Vagina (tissue), 2 donors: ENCODE measurements at regions not wholly inside any gene's neighbourhood (a gene's known extent, or its start where the extent isn't known, plus 50 kb on each side); places are given as distances from the start of the nearest gene placed in this dataset.
"Not testable (repeated sequence)": the region's sequence is repeated elsewhere in the genome, so short reads cannot be mapped to it uniquely, and the experiment has no call there.

Experiments used
- DNase-seq, 2 donors: peaks; one replicate each; pipeline ENCODE4 v3.0.0-alpha.2; 2017; ENCODE audit errors: extremely low spot score in 2 of 2
- H3K27ac ChIP-seq: fragments of 200-600 bp; sonication (generic); one replicate; pipeline ENCODE4 v1.5.1; 2019
- H3K27me3 ChIP-seq: fragments of 200-600 bp; sonication (generic); one replicate; pipeline ENCODE4 v1.5.1; 2019
- H3K36me3 ChIP-seq, 2 donors: fragments of 200-600 bp; sonication (generic); one replicate each; pipeline ENCODE4 v1.5.1; 2017 to 2019
- H3K4me1 ChIP-seq: fragments of 200-600 bp; sonication (generic); one replicate; pipeline ENCODE4 v1.5.1; 2019
- H3K4me3 ChIP-seq, 2 donors: fragments of 200-600 bp; sonication (generic); 1 replicate in 1 of 2; 2 replicates in 1 of 2; pipeline ENCODE4 v1.5.1; 2016 to 2019
- H3K9me3 ChIP-seq: fragments of 200-600 bp; sonication (generic); one replicate; pipeline ENCODE4 v1.5.1; 2019
- CTCF ChIP-seq, 3 experiments: fragments of 450-650 bp in 2 of 3; fragments of 200-600 bp in 1 of 3; sonication (generic) in 1 of 3; IDR thresholded peaks; one replicate each; pipeline ENCODE4 v1.5.1; 2017 to 2019; ENCODE audit warnings: antibody characterized with exemption in 3 of 3, mild to moderate bottlenecking in 2 of 3, moderate library complexity in 2 of 3
- POLR2A ChIP-seq, 2 donors: fragments of 450-650 bp; IDR thresholded peaks; one replicate each; pipeline ENCODE4 v1.6.1; 2017; ENCODE audit warnings: antibody characterized with exemption in 2 of 2, mild to moderate bottlenecking in 2 of 2, moderate library complexity in 2 of 2
- POLR2AphosphoS5 ChIP-seq, 2 donors: sonication (generic); formaldehyde crosslinking; IDR thresholded peaks; one replicate each; pipeline ENCODE4 v1.9.0; 2017; ENCODE audit warnings: antibody characterized with exemption in 2 of 2, mild to moderate bottlenecking in 2 of 2, low read depth in 1 of 2; ENCODE audit not compliant: insufficient read depth in 1 of 2
- intact Hi-C: fragments of 100-400 bp; cut with DNase I; formaldehyde crosslinking; loops from one replicate; pipeline ENCODE4 v1.15.1; 2023

DNA sequence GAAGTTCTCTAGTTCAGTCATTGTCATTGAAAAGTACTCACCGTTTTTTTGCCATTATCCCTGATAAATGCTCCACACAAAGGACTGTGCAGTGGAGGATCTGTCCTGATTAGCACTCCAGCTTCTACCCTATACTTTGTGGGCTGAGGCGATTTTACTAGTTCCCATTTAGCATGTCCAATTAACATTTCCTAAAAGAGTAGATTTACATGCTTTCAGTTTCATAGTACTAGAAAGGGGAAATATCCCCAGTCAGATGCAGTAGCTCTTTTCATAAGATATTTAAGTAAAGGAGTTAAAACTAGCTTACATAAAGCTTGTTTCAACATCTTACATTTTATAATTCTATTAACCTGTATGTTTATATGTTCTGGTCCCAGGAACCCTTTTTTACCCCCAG, 144.9 kb upstream of the APOOL start:
- H3K36me3 ChIP-seq, DNase-seq, H3K27ac ChIP-seq, H3K4me1 ChIP-seq, H3K9me3 ChIP-seq, H3K27me3 ChIP-seq, intact Hi-C loops, H3K4me3 ChIP-seq: not testable (repeated sequence)

- no peak overlapping the region for H3K4me3 ChIP-seq
- no peak for DNase-seq
- no peaks in the 10 kb centered on the region for H3K27me3 ChIP-seq
- TF ChIP-seq POLR2A (IDR thresholded peaks at IDR 0.05), result no peak
- no peak for TF ChIP-seq CTCF (IDR thresholded peaks at IDR 0.05)
- TF ChIP-seq POLR2AphosphoS5 (IDR thresholded peaks at IDR 0.05; ENCODE audit: insufficient read depth in 1 of 2, low read depth in 1 of 2), result no peak
- no peaks in the 10 kb centered on the region for H3K36me3 ChIP-seq
- H3K9me3 ChIP-seq, result no peaks in the 10 kb centered on the region
- H3K27ac ChIP-seq, result no peak overlapping the region
- no peaks in the 10 kb centered on the region for H3K4me1 ChIP-seq
- intact Hi-C loops, result no loop called here
Measured at GRCh38 chrX:84865113-84865512, 138.6 kb upstream of the APOOL start.

GRCh38 chrX:84870281-84870680, 133.4 kb upstream of the APOOL start:
- H3K4me1 ChIP-seq, H3K36me3 ChIP-seq, intact Hi-C loops: not testable (repeated sequence)

GRCh38 chrX:84872160-84872771, 131.4 kb upstream of the APOOL start:
- intact Hi-C loops, H3K9me3 ChIP-seq, H3K4me3 ChIP-seq, DNase-seq, H3K36me3 ChIP-seq, H3K27me3 ChIP-seq, H3K27ac ChIP-seq, H3K4me1 ChIP-seq: not testable (repeated sequence)

More at GRCh38 chrX:84870281-84870680, 133.4 kb upstream of the APOOL start:
- not testable (repeated sequence) for DNase-seq, H3K27me3 ChIP-seq, H3K27ac ChIP-seq, H3K4me3 ChIP-seq, H3K9me3 ChIP-seq

- Histone ChIP-seq H3K4me3 (no peak overlapping the region), H3K36me3 (no peaks in the 10 kb centered on the region), H3K4me1 (no peaks in the 10 kb centered on the region), H3K27ac (no peak overlapping the region), H3K27me3 (no peaks in the 10 kb centered on the region), H3K9me3 (no peaks in the 10 kb centered on the region)
- no peak for DNase-seq
- intact Hi-C loops, result no loop called here
- no peak for TF ChIP-seq POLR2A (IDR thresholded peaks at IDR 0.05)
- no peak for TF ChIP-seq POLR2AphosphoS5 (IDR thresholded peaks at IDR 0.05; ENCODE audit: insufficient read depth in 1 of 2, low read depth in 1 of 2)
Measured at GRCh38 chrX:84873176-84873575, 130.5 kb upstream of the APOOL start.

DNA sequence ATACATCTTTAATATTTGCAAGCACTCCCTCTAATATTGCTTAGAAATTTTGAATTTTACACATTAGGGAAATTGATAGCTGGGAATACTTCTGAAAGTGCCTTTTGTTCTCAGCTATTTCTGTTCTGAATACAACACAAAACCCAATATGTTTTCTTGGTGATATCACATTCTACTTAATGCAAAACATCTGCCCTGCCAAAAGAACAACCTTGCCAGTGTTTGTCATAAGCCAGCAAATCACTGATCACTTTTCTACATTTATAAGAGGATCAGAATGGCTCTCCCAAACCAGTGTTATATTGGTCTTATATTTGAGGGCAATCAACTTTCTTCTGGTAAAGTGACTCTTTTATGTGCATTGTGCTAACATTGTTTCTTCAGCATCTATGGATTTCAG, 126.8 kb upstream of the APOOL start:
- no peak for DNase-seq
- H3K36me3 ChIP-seq, result no peaks in the 10 kb centered on the region
- no peaks in the 10 kb centered on the region for H3K9me3 ChIP-seq
- intact Hi-C loops, result no loop called here
- H3K4me1 ChIP-seq, result no peaks in the 10 kb centered on the region
- no peaks in the 10 kb centered on the region for H3K27me3 ChIP-seq
- no peak overlapping the region for H3K4me3 ChIP-seq
- H3K27ac ChIP-seq, result no peak overlapping the region
- TF ChIP-seq POLR2A (IDR thresholded peaks at IDR 0.05), result no peak
- no peak for TF ChIP-seq CTCF (IDR thresholded peaks at IDR 0.05)
- TF ChIP-seq POLR2AphosphoS5 (IDR thresholded peaks at IDR 0.05; ENCODE audit: insufficient read depth in 1 of 2, low read depth in 1 of 2), result no peak

- H3K27ac ChIP-seq, result no peak overlapping the region
- TF ChIP-seq POLR2AphosphoS5 (IDR thresholded peaks at IDR 0.05; ENCODE audit: insufficient read depth in 1 of 2, low read depth in 1 of 2) (no peak), POLR2A (IDR thresholded peaks at IDR 0.05) (no peak)
- H3K4me3 ChIP-seq, result no peak overlapping the region
- no peak for DNase-seq
- intact Hi-C loops, result no loop called here
- H3K36me3 ChIP-seq, result no peaks in the 10 kb centered on the region
- no peaks in the 10 kb centered on the region for H3K9me3 ChIP-seq
- no peaks in the 10 kb centered on the region for H3K27me3 ChIP-seq
- no peaks in the 10 kb centered on the region for H3K4me1 ChIP-seq
Measured at GRCh38 chrX:84893897-84894296, 109.8 kb upstream of the APOOL start.
